Naive thymus-derived CD4-positive, alpha-beta T cell (primary cell): ENCODE measurements at regions not wholly inside any gene's neighbourhood (a gene's known extent, or its start where the extent isn't known, plus 50 kb on each side); places are given as distances from the start of the nearest gene placed in this dataset.

Source experiments
- ATAC-seq: fragments of 150-1000 bp; cut with Tn5 transposase; 2 replicates; pipeline ENCODE4 v1.10.0; 2021; ENCODE audit warnings: mild to moderate bottlenecking, moderate library complexity
- CTCF ChIA-PET: fragments of 350-600 bp; sonication (Branson Sonifier 250); formaldehyde crosslinking; loops from one replicate; lab custom pipeline; 2021; ENCODE audit warnings: antibody characterized with exemption; lab: Charles Lee
- POLR2A ChIA-PET: fragments of 350-600 bp; sonication (Branson Sonifier 250); formaldehyde crosslinking; loops from one replicate; lab custom pipeline; 2021; ENCODE audit warnings: antibody characterized with exemption, inconsistent platforms; lab: Charles Lee
- DNase-seq, 9 donors: peaks; one replicate each; pipeline versions ENCODE4 v3.0.0 to v3.0.0-alpha.2; 2020 to 2022; ENCODE audit warnings: mixed read lengths in 1 of 9
- H3K27ac ChIP-seq: one replicate; pipeline ENCODE4 v1.7.0; 2013; ENCODE audit warnings: mild to moderate bottlenecking, low read depth, low read length, moderate library complexity
- H3K27me3 ChIP-seq, 2 donors: one replicate each; pipeline ENCODE4 v1.7.0; 2013; ENCODE audit warnings: low read length in 2 of 2, mild to moderate bottlenecking in 2 of 2, moderate library complexity in 2 of 2; ENCODE audit not compliant: control insufficient read depth in 2 of 2, insufficient read depth in 2 of 2
- H3K36me3 ChIP-seq, 3 experiments: 1 replicate in 2 of 3; 2 replicates in 1 of 3; pipeline ENCODE4 v1.7.0; 2013; ENCODE audit warnings: low read length in 3 of 3, mild to moderate bottlenecking in 3 of 3, moderate library complexity in 1 of 3; ENCODE audit not compliant: insufficient read depth in 3 of 3, control insufficient read depth in 2 of 3
- H3K4me1 ChIP-seq, 2 donors: one replicate each; pipeline ENCODE4 v1.7.0; 2013; ENCODE audit warnings: low read length in 2 of 2, mild to moderate bottlenecking in 2 of 2, moderate library complexity in 1 of 2; ENCODE audit not compliant: control insufficient read depth in 2 of 2, insufficient read depth in 2 of 2
- H3K4me3 ChIP-seq: 2 replicates; pipeline ENCODE4 v1.7.0; 2013; ENCODE audit warnings: mild to moderate bottlenecking, low read length
- H3K9me3 ChIP-seq, 3 experiments: 1 replicate in 2 of 3; 2 replicates in 1 of 3; pipeline ENCODE4 v1.7.0; 2013; ENCODE audit warnings: low read length in 3 of 3; ENCODE audit not compliant: control insufficient read depth in 2 of 3
- H3K27ac Mint-ChIP-seq, 9 donors: one replicate each; pipeline ENCODE4 v1.8.0; 2020 to 2022; ENCODE audit warnings: mixed read lengths in 9 of 9, mild to moderate bottlenecking in 8 of 9, moderate library complexity in 5 of 9, inconsistent platforms in 2 of 9
- H3K27me3 Mint-ChIP-seq, 5 donors: one replicate each; pipeline ENCODE4 v1.8.0; 2021 to 2022; ENCODE audit warnings: mixed read lengths in 5 of 5, mild to moderate bottlenecking in 1 of 5
- H3K36me3 Mint-ChIP-seq, 5 donors: one replicate each; pipeline ENCODE4 v1.8.0; 2020 to 2022; ENCODE audit warnings: mixed read lengths in 5 of 5, mild to moderate bottlenecking in 3 of 5, inconsistent platforms in 1 of 5
- H3K4me1 Mint-ChIP-seq, 7 donors: one replicate each; pipeline ENCODE4 v1.8.0; 2020 to 2022; ENCODE audit warnings: mixed read lengths in 7 of 7, mild to moderate bottlenecking in 3 of 7, inconsistent platforms in 1 of 7
- H3K4me3 Mint-ChIP-seq, 10 donors: one replicate each; pipeline ENCODE4 v1.8.0; 2020 to 2022; ENCODE audit warnings: mild to moderate bottlenecking in 10 of 10, mixed read lengths in 10 of 10, moderate library complexity in 6 of 10, inconsistent platforms in 2 of 10
- H3K9me3 Mint-ChIP-seq, 11 donors: one replicate each; pipeline ENCODE4 v1.8.0; 2020 to 2022; ENCODE audit warnings: mixed read lengths in 11 of 11, mild to moderate bottlenecking in 4 of 11, inconsistent platforms in 1 of 11, moderate library complexity in 1 of 11
- intact Hi-C, 2 donors: fragments of 100-400 bp; cut with micrococcal nuclease; formaldehyde crosslinking; loops; one replicate each; pipeline ENCODE4 v1.15.1; 2023

GRCh38 chr5:53779541-53779981, 219.1 kb downstream of the NDUFS4 start:
- H3K36me3 Mint-ChIP-seq = no peaks in the 10 kb centered on the region
- H3K4me3 ChIP-seq = no peak overlapping the region
- H3K9me3 ChIP-seq = no peaks in the 10 kb centered on the region
- peak overlapping the region in 1 of 9 donors; percentile 72 for H3K27ac Mint-ChIP-seq
- H3K4me3 Mint-ChIP-seq = peak overlapping the region in 1 of 10 donors; percentile 50
- intact Hi-C loops = no loop called here
- POLR2A ChIA-PET = no interaction called here
- CTCF ChIA-PET = no interaction called here
- no peak overlapping the region for H3K27ac ChIP-seq
- H3K9me3 Mint-ChIP-seq = no peaks in the 10 kb centered on the region
- H3K27me3 Mint-ChIP-seq = peaks cover 0 to 5% (median 0%) of the 10 kb centered on the region in 5 donors
- H3K36me3 ChIP-seq = no peaks in the 10 kb centered on the region
- H3K4me1 Mint-ChIP-seq = peaks cover 0 to 25% (median 0%) of the 10 kb centered on the region in 7 donors
- ATAC-seq = no peak
- no peaks in the 10 kb centered on the region for H3K27me3 ChIP-seq
- H3K4me1 ChIP-seq = no peaks in the 10 kb centered on the region
- no peak for DNase-seq

GRCh38 chr5:53782620-53783019, 222.2 kb downstream of the NDUFS4 start:
- ATAC-seq = no peak
- intact Hi-C loops = no loop called here
- ChIA-PET CTCF (no interaction called here), POLR2A (no interaction called here)
- Histone ChIP-seq H3K27me3 (no peaks in the 10 kb centered on the region), H3K4me3 (no peak overlapping the region), H3K4me1 (no peaks in the 10 kb centered on the region), H3K9me3 (no peaks in the 10 kb centered on the region), H3K27ac (no peak overlapping the region), H3K36me3 (no peaks in the 10 kb centered on the region)
- Mint-ChIP-seq H3K36me3 (no peaks in the 10 kb centered on the region), H3K4me1 (peaks cover 0 to 27% (median 0%) of the 10 kb centered on the region in 7 donors), H3K27ac (no peak overlapping the region), H3K9me3 (peaks cover 0 to 2% (median under 1%) of the 10 kb centered on the region in 11 donors), H3K27me3 (peaks cover 0 to 16% (median 10%) of the 10 kb centered on the region in 5 donors), H3K4me3 (no peak overlapping the region)
- DNase-seq = no peak

GRCh38 chr5:53783624-53784228, 223.3 kb downstream of the NDUFS4 start:
- intact Hi-C loops = no loop called here

GRCh38 chr5:53784596-53784995, 224.2 kb downstream of the NDUFS4 start:
- no peak overlapping the region for H3K27ac Mint-ChIP-seq
- H3K4me3 ChIP-seq = no peak overlapping the region
- H3K27ac ChIP-seq = no peak overlapping the region
- peaks cover 0 to 3% (median 0%) of the 10 kb centered on the region in 5 donors for H3K36me3 Mint-ChIP-seq
- H3K27me3 ChIP-seq = no peaks in the 10 kb centered on the region
- no peak overlapping the region for H3K4me3 Mint-ChIP-seq
- H3K4me1 ChIP-seq = no peaks in the 10 kb centered on the region
- H3K9me3 ChIP-seq = no peaks in the 10 kb centered on the region
- CTCF ChIA-PET = no interaction called here
- ATAC-seq (no peak), DNase-seq (no peak)
- H3K9me3 Mint-ChIP-seq = peaks cover 0 to 9% (median 4%) of the 10 kb centered on the region in 11 donors
- intact Hi-C loops = no loop called here
- POLR2A ChIA-PET = no interaction called here
- H3K27me3 Mint-ChIP-seq = peaks cover 0 to 20% (median 10%) of the 10 kb centered on the region in 5 donors
- H3K4me1 Mint-ChIP-seq = peaks cover 0 to 9% (median 0%) of the 10 kb centered on the region in 7 donors
- no peaks in the 10 kb centered on the region for H3K36me3 ChIP-seq

More at GRCh38 chr5:53783624-53784228, 223.3 kb downstream of the NDUFS4 start:
- Histone ChIP-seq H3K27ac (no peak overlapping the region), H3K4me1 (no peaks in the 10 kb centered on the region), H3K27me3 (no peaks in the 10 kb centered on the region), H3K4me3 (no peak overlapping the region), H3K9me3 (no peaks in the 10 kb centered on the region), H3K36me3 (no peaks in the 10 kb centered on the region)
- ChIA-PET CTCF (no interaction called here), POLR2A (no interaction called here)
- Mint-ChIP-seq H3K9me3 (peaks cover 0 to 9% (median 4%) of the 10 kb centered on the region in 11 donors), H3K27me3 (peaks cover 0 to 20% (median 10%) of the 10 kb centered on the region in 5 donors), H3K27ac (no peak overlapping the region), H3K36me3 (peaks cover 0 to 3% (median 0%) of the 10 kb centered on the region in 5 donors), H3K4me1 (peaks cover 0 to 16% (median 0%) of the 10 kb centered on the region in 7 donors), H3K4me3 (no peak overlapping the region)
- ATAC-seq (no peak), DNase-seq (no peak)

GRCh38 chr5:53785924-53786323, 225.5 kb downstream of the NDUFS4 start:
- Mint-ChIP-seq H3K36me3 (peaks cover 0 to 3% (median 0%) of the 10 kb centered on the region in 5 donors), H3K4me1 (peaks cover 0 to 4% (median 0%) of the 10 kb centered on the region in 7 donors), H3K4me3 (no peak overlapping the region), H3K27me3 (peaks cover 0 to 20% (median 16%) of the 10 kb centered on the region in 5 donors), H3K9me3 (peaks cover 0 to 9% (median 4%) of the 10 kb centered on the region in 11 donors), H3K27ac (no peak overlapping the region)
- Histone ChIP-seq H3K27me3 (no peaks in the 10 kb centered on the region), H3K4me3 (no peak overlapping the region), H3K4me1 (no peaks in the 10 kb centered on the region), H3K27ac (no peak overlapping the region), H3K9me3 (no peaks in the 10 kb centered on the region), H3K36me3 (no peaks in the 10 kb centered on the region)
- DNase-seq (no peak), ATAC-seq (no peak)
- ChIA-PET POLR2A (no interaction called here), CTCF (no interaction called here)
- intact Hi-C loops = no loop called here

- H3K27me3 Mint-ChIP-seq = peaks cover 2 to 20% (median 11%) of the 10 kb centered on the region in 5 donors
- Histone ChIP-seq H3K9me3 (no peaks in the 10 kb centered on the region), H3K4me3 (no peak overlapping the region), H3K27ac (no peak overlapping the region), H3K36me3 (no peaks in the 10 kb centered on the region), H3K4me1 (no peaks in the 10 kb centered on the region), H3K27me3 (no peaks in the 10 kb centered on the region)
- intact Hi-C loops = no loop called here
- H3K4me1 Mint-ChIP-seq = peaks cover 0 to 4% (median 0%) of the 10 kb centered on the region in 7 donors
- no peak for DNase-seq
- ChIA-PET CTCF (no interaction called here), POLR2A (no interaction called here)
- H3K9me3 Mint-ChIP-seq = peaks cover 0 to 9% (median 6%) of the 10 kb centered on the region in 11 donors
- no peak for ATAC-seq
- no peak overlapping the region for H3K4me3 Mint-ChIP-seq
- no peak overlapping the region for H3K27ac Mint-ChIP-seq
- peaks cover 0 to 3% (median 0%) of the 10 kb centered on the region in 5 donors for H3K36me3 Mint-ChIP-seq
These were observed 229.6 kb downstream of the NDUFS4 start for GRCh38 chr5:53790026-53790425.

GRCh38 chr5:53792338-53792737, 231.9 kb downstream of the NDUFS4 start:
- ChIA-PET CTCF (no interaction called here), POLR2A (no interaction called here)
- DNase-seq = no peak
- intact Hi-C loops = no loop called here
- Histone ChIP-seq H3K4me1 (no peaks in the 10 kb centered on the region), H3K27me3 (no peaks in the 10 kb centered on the region), H3K36me3 (no peaks in the 10 kb centered on the region), H3K4me3 (no peak overlapping the region), H3K9me3 (no peaks in the 10 kb centered on the region), H3K27ac (no peak overlapping the region)
- no peak overlapping the region for H3K27ac Mint-ChIP-seq
- peaks cover 0 to 9% (median 4%) of the 10 kb centered on the region in 11 donors for H3K9me3 Mint-ChIP-seq
- H3K27me3 Mint-ChIP-seq = peaks cover 2 to 11% (median 6%) of the 10 kb centered on the region in 5 donors
- H3K36me3 Mint-ChIP-seq = peaks cover 0 to 3% (median 0%) of the 10 kb centered on the region in 5 donors
- ATAC-seq = no peak
- no peak overlapping the region for H3K4me3 Mint-ChIP-seq
- peaks cover 0 to 2% (median 0%) of the 10 kb centered on the region in 7 donors for H3K4me1 Mint-ChIP-seq
